ENCODE measurements at regions not wholly inside any gene's neighbourhood (a gene's known extent, or its start where the extent isn't known, plus 50 kb on each side); places are given as distances from the start of the nearest gene placed in this dataset.

GRCh38 chr11:81975261-81975900, 758.3 kb downstream of the FAM181B start:
- TF ChIP-seq CTCF (IDR thresholded peaks at IDR 0.05 in 4 of 5, conservative IDR thresholded peaks at IDR 0.05 in 1 of 5) (no peak), POLR2A (IDR thresholded peaks at IDR 0.05) (no peak)

Data from gastrocnemius medialis (tissue), 4 donors.